SK-N-SH treated with all-trans-retinoic acid at 6 μM for 48 hours (cell line): ENCODE measurements at regions not wholly inside any gene's neighbourhood (a gene's known extent, or its start where the extent isn't known, plus 50 kb on each side); places are given as distances from the start of the nearest gene placed in this dataset.

Source experiments
- ATAC-seq: fragments of 200-7000 bp; cut with Tn5 transposase; 3 replicates; pipeline ENCODE4 v1.9.1; 2020; ENCODE audit warnings: mild to moderate bottlenecking, moderate library complexity
- ARNTL ChIP-seq: fragments of 450-650 bp; formaldehyde crosslinking; IDR thresholded peaks from 2 replicates; pipeline ENCODE4 v1.5.0; 2020; ENCODE audit warnings: low read depth, mild to moderate bottlenecking, moderate library complexity, borderline replicate concordance
- BACH2 ChIP-seq: fragments of 250-450 bp; sonication (Bioruptor Pico); IDR thresholded peaks from 2 replicates; pipeline ENCODE4 v1.9.0; 2021; ENCODE audit warnings: mild to moderate bottlenecking, borderline replicate concordance
- CREB5 ChIP-seq: fragments of 250-450 bp; sonication (Bioruptor Pico); IDR thresholded peaks from 2 replicates; pipeline ENCODE4 v1.5.1; 2020; ENCODE audit warnings: low read depth, mild to moderate bottlenecking, moderate library complexity
- ESRRG ChIP-seq: fragments of 250-450 bp; sonication (Bioruptor Pico); IDR thresholded peaks from 2 replicates; pipeline ENCODE4 v1.6.1; 2021; ENCODE audit warnings: mild to moderate bottlenecking
- GLIS3 ChIP-seq: fragments of 250-450 bp; sonication (Bioruptor Pico); IDR thresholded peaks from 2 replicates; pipeline ENCODE4 v1.5.0; 2020; ENCODE audit warnings: mild to moderate bottlenecking, moderate library complexity
- ISL1 ChIP-seq: fragments of 250-450 bp; sonication (Bioruptor Pico); IDR thresholded peaks from 2 replicates; pipeline ENCODE4 v2.1.2; 2022; ENCODE audit warnings: mild to moderate bottlenecking, moderate library complexity
- OSR1 ChIP-seq: fragments of 250-450 bp; sonication (Bioruptor Pico); IDR thresholded peaks from 2 replicates; pipeline ENCODE4 v1.8.0; 2022; ENCODE audit warnings: moderate library complexity, mild to moderate bottlenecking, inconsistent platforms
- PATZ1 ChIP-seq: fragments of 250-450 bp; sonication (Bioruptor Pico); IDR thresholded peaks from 2 replicates; pipeline ENCODE4 v1.8.0; 2020; ENCODE audit warnings: mild to moderate bottlenecking, moderate library complexity, borderline replicate concordance
- POU6F1 ChIP-seq: fragments of 250-450 bp; sonication (Bioruptor Pico); IDR thresholded peaks from 2 replicates; pipeline ENCODE4 v1.8.0; 2021; ENCODE audit warnings: low read depth, mild to moderate bottlenecking, moderate library complexity, borderline replicate concordance
- PPARA ChIP-seq: fragments of 250-450 bp; sonication (Bioruptor Pico); IDR thresholded peaks from 2 replicates; pipeline ENCODE4 v1.5.0; 2020; ENCODE audit warnings: mild to moderate bottlenecking, borderline replicate concordance
- RARB ChIP-seq: fragments of 250-450 bp; sonication (Bioruptor Pico); IDR thresholded peaks from 2 replicates; pipeline ENCODE4 v1.8.0; 2021; ENCODE audit warnings: mild to moderate bottlenecking, moderate library complexity
- SNAI2 ChIP-seq: fragments of 250-450 bp; sonication (Bioruptor Pico); IDR thresholded peaks from 2 replicates; pipeline ENCODE4 v1.5.0; 2020; ENCODE audit warnings: mild to moderate bottlenecking, moderate library complexity
- TCF4 ChIP-seq: fragments of 250-450 bp; sonication (Bioruptor Pico); IDR thresholded peaks from 2 replicates; pipeline ENCODE4 v1.8.0; 2021; ENCODE audit warnings: mild to moderate bottlenecking, moderate library complexity, borderline replicate concordance
- TSHZ2 ChIP-seq: fragments of 250-450 bp; sonication (Bioruptor Pico); IDR thresholded peaks from 2 replicates; pipeline ENCODE4 v1.5.0; 2020; ENCODE audit warnings: mild to moderate bottlenecking, moderate library complexity
- ZFP3 ChIP-seq: fragments of 250-450 bp; sonication (Bioruptor Pico); IDR thresholded peaks from 2 replicates; pipeline ENCODE4 v1.5.0; 2020; ENCODE audit warnings: mild to moderate bottlenecking, moderate library complexity
- ZFP30 ChIP-seq: fragments of 450-650 bp; formaldehyde crosslinking; IDR thresholded peaks from 2 replicates; pipeline ENCODE4 v1.5.0; 2022; ENCODE audit warnings: mild to moderate bottlenecking, moderate library complexity
- ZNF565 ChIP-seq: fragments of 450-650 bp; formaldehyde crosslinking; conservative IDR thresholded peaks from 2 replicates; pipeline ENCODE4 v1.5.0; 2020; ENCODE audit warnings: low read depth, mild to moderate bottlenecking, moderate library complexity
- ZNF70 ChIP-seq: fragments of 450-650 bp; formaldehyde crosslinking; IDR thresholded peaks from 2 replicates; pipeline ENCODE4 v1.5.0; 2020; ENCODE audit warnings: mild to moderate bottlenecking, moderate library complexity
- ZNF8 ChIP-seq: fragments of 450-650 bp; formaldehyde crosslinking; IDR thresholded peaks from 2 replicates; pipeline ENCODE4 v1.5.0; 2020; ENCODE audit warnings: mild to moderate bottlenecking, moderate library complexity

GRCh38 chr5:159678657-159679392, 237.5 kb upstream of the ADRA1B start:
- ATAC-seq, result no peak
- TF ChIP-seq ESRRG (CRISPR knock-in tag) (no peak), ARNTL (CRISPR knock-in tag) (no peak), TSHZ2 (CRISPR knock-in tag) (no peak), RARB (CRISPR knock-in tag) (no peak), BACH2 (CRISPR knock-in tag) (no peak), ZNF70 (CRISPR knock-in tag) (no peak), ISL1 (CRISPR knock-in tag) (no peak), TCF4 (CRISPR knock-in tag) (no peak), ZFP3 (CRISPR knock-in tag) (no peak), OSR1 (no peak), PATZ1 (CRISPR knock-in tag) (no peak), SNAI2 (CRISPR knock-in tag) (no peak), PPARA (CRISPR knock-in tag) (no peak), ZNF8 (no peak), GLIS3 (CRISPR knock-in tag) (no peak), CREB5 (CRISPR knock-in tag) (no peak), ZNF565 (no peak), POU6F1 (no peak)
- TF ChIP-seq, all 23 proteins: peak for 0

GRCh38 chr5:159680095-159680494, 236.2 kb upstream of the ADRA1B start:
- no peak for ATAC-seq
- TF ChIP-seq OSR1 (no peak), BACH2 (CRISPR knock-in tag) (no peak), ISL1 (CRISPR knock-in tag) (no peak), ZFP3 (CRISPR knock-in tag) (no peak), ZFP30 (no peak), TSHZ2 (CRISPR knock-in tag) (no peak), ZNF565 (no peak), CREB5 (CRISPR knock-in tag) (no peak), RARB (CRISPR knock-in tag) (no peak), SNAI2 (CRISPR knock-in tag) (no peak), ZNF8 (no peak), ESRRG (CRISPR knock-in tag) (no peak), ARNTL (CRISPR knock-in tag) (no peak)
